AG09319 (cell line): ENCODE measurements at regions not wholly inside any gene's neighbourhood (a gene's known extent, or its start where the extent isn't known, plus 50 kb on each side); places are given as distances from the start of the nearest gene placed in this dataset.

Source experiments
- DNase-seq: peaks from one replicate; pipeline ENCODE4 v3.0.0-alpha.2; 2010; ENCODE audit warnings: low read depth; ENCODE audit errors: extremely low read depth
- TF ChIP-seq, protein P1 (sequence below): IDR thresholded peaks from 2 replicates; pipeline ENCODE4 v1.5.1; 2011; ENCODE audit warnings: low read depth, mild to moderate bottlenecking, inconsistent platforms, low read length, moderate library complexity

- DNase-seq, result no peak
- TF ChIP-seq, protein P1, sequence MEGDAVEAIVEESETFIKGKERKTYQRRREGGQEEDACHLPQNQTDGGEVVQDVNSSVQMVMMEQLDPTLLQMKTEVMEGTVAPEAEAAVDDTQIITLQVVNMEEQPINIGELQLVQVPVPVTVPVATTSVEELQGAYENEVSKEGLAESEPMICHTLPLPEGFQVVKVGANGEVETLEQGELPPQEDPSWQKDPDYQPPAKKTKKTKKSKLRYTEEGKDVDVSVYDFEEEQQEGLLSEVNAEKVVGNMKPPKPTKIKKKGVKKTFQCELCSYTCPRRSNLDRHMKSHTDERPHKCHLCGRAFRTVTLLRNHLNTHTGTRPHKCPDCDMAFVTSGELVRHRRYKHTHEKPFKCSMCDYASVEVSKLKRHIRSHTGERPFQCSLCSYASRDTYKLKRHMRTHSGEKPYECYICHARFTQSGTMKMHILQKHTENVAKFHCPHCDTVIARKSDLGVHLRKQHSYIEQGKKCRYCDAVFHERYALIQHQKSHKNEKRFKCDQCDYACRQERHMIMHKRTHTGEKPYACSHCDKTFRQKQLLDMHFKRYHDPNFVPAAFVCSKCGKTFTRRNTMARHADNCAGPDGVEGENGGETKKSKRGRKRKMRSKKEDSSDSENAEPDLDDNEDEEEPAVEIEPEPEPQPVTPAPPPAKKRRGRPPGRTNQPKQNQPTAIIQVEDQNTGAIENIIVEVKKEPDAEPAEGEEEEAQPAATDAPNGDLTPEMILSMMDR, result no peak
Measured at GRCh38 chr15:77860071-77860691, 217.3 kb downstream of the TBC1D2B start.

DNA sequence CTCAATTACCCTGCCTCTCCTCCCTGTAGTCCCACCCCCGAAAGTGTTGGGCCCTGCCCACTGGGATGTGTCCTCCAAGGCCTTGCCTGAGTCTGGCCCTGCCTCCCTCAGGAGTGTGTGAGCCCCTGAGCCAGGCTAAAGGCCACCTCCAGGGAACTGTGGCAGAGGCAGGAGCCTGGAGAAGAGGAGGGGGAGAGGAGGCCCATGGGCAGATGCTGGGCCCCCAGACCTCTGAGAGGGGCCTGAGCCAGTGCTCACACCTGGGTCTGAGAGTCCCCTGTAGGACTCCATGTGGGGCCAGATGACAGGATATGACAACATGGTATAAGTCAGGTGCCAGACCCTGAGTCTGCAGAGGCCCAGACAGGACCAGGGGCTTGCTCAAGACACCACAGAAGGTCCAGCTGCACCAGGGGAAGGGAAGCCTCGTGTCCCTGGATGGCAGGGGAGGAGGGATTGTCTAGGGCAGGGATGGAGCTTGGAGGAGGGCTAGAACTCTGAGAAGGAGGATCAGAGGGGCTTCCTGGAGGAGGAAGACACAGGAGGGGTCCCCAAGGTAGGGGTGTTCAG lies 217.9 kb downstream of the TBC1D2B start:
- DNase-seq, result no peak
- TF ChIP-seq, protein P1, result no peak

DNA sequence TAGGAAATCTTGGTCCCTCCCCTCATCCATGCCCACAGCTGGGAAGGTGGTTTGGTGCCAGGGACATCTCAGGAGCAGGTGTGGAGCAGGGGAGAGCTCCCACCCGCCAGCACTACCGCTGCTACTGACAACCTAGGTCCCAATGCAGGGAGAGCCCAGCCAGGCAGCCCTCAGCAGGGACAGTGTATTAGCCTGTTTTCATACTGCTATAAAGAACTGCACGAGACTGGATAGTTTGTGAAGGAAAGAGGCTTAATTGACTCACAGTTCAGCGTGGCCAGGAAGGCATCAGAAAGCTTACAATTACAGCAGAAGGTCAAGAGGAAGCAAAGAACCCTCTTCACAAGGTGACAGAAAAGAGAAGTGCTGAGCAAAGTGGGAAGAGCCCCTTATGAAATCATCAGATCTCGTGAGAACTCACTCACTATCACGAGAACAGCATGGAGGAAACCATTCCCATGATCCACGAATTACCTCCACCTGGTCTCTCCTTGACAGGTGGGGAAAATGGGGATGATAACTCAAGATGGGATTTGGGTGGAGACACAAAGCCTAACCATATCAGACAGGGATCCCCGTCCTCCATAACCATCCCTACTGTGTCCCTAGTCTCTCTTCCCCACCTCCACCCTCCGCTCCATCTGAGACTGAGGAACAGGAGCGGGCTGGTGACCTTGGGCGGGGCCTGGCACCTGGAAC lies 218.6 kb downstream of the TBC1D2B start:
- no peak for DNase-seq
- TF ChIP-seq, protein P1, result no peak

GRCh38 chr15:77857419-77857818 lies 220.1 kb downstream of the TBC1D2B start:
- TF ChIP-seq, protein P1, result no peak
- DNase-seq, result no peak

DNA sequence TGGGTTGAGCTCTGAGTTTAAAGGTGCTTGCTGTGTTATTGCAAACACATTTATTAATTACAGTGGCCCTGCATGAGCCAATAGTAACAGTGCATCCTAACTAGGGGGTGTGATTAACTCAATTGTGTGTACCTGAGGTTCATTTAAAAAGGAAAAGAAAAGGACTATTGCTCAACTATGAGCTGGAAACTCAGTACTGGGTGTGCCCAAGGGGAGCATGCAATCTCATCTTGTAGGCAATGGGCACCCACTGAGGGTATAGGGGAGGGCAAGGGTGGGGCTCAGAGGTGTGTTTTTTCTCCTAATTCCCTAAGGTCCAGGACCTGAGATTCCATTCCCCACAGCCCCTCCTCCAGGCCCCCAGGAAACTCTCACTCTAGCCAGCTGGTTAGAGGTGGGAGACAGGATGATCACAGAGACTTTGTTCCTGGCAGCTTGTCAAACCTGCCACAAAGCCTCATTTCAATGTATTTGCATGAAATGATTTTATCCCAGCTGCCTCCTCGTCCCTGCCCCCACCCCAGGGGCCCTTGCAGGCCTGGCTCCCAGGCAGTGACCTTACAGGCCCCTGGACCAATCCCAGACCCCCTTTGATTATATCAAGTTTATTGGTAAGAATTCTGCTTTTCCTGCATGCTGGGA lies 220.7 kb downstream of the TBC1D2B start:
- TF ChIP-seq, protein P1, result no peak
- DNase-seq, result no peak

GRCh38 chr15:77855871-77856270 lies 221.6 kb downstream of the TBC1D2B start:
- TF ChIP-seq, protein P1, result no peak
- DNase-seq, result no peak

DNA sequence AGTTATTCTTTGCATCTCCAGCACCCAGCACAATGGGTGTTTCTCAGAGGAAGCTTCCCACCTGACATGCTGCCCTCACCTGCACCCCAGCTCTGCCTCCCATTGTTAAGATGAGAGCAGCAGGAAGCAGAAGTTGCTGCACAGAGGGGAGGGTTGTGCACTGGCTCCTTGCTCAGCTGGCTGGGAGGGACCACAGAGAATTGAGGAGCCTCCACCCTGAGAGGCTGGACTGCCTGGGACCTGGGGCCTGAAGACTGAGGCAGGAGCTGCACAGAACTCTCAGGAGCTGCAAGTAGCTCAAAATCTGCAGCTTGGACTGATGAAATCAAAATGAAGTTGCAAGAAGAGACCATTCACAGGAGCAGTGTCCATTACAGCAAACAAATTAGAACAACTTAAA lies 222.3 kb upstream of the LINGO1 start:
- no peak for DNase-seq
- TF ChIP-seq, protein P1, result no peak
